DMS53 treated with DMSO at 0.1 percent for 48 hours (cell line): ENCODE measurements at regions not wholly inside any gene's neighbourhood (a gene's known extent, or its start where the extent isn't known, plus 50 kb on each side); places are given as distances from the start of the nearest gene placed in this dataset.
"Not testable (repeated sequence)": the region's sequence is repeated elsewhere in the genome, so short reads cannot be mapped to it uniquely, and the experiment has no call there.

ENCODE experiments used
- DNase-seq: peaks from one replicate; lab custom pipeline; 2025; ENCODE audit not compliant: unreplicated experiment; lab: John Stamatoyannopoulos, UW

GRCh38 chr4:40681600-40681999 is 51.9 kb upstream of the RBM47 start:
- no peak for DNase-seq

DNA sequence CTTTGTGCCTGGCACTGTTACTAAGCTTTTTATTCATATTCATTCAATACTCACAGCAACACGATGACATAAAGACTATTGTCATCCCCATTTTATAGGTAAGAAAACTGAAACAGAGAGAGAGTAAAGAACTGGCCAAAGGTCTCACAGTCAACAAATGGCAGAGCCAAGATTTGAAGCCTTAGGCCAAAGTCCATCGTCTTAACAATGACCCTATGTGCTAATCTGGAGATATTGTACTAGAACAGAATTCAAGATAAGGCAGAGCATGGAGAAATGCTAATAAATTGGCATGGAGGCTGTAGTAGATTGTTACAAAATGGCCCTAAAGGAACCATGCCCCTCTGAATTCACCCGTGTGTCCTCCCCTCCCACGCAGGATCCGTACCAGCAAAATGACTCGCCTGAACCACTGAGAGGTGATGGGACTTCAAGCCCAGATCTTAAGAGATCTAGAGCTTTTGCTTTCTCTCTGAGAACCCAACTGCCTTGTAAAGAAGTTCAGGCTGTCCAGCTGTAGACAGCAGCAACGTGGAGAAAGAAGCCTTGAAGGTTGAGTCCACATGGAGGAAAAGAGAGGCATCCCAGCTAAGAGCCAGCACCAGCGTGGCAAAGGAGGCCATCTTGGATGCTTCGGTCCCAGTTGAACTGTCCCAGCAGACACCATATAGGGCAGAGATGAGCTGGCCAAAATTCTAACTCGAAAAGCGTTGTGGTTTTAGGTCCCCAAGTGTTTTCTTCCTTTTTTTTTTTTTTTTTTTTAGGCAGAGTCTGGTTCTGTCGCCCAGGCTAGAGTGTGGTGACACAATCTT is 52.8 kb upstream of the RBM47 start:
- DNase-seq, result no peak

DNA sequence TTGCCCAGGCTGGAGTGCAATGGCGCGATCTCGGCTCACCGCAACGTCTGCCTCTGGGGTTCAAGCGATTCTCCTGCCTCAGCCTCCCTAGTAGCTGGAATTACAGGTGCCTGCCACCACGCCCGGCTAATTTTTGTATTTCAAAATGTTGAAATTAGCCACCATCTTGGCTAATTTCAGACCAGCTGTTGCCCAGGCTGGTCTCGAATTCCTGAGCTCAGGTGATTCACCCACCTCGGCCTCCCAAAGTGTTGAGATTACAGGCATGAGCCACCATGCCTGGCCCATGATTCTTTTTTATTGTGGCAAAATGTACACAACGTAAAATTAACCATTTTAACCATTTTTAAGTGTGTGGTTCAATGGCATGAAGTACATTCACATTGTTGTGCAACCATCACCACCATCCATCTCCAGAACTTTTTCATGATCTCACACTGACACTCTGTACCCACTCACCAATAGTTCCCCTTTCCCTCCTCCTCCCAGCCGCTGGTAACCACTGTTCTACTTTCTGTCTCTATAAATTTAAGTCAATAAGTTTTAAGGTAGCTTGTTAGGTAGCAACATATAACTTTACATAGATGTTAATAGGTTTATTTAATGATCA is 54.0 kb upstream of the RBM47 start:
- not testable (repeated sequence) for DNase-seq

DNA sequence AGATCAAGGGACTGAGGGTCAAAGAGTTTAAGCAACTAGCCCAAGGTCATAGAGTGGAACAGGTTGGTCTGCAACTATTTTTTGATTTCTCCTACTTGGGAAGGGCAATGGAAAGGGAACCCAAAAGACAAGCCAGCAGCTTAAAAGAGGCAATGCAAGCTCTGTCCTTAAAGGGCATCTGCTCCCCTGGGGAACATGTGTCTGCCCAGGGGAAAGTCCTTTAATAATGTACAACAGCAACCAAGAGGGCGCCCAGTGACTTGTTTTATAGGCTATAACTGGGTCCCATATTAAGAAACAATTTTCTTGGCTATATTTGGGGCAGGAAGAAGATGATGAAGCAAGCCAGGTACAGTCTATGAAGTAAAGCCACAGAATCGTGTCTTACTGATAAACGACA is 54.7 kb upstream of the RBM47 start:
- DNase-seq, result no peak

GRCh38 chr4:40685300-40685699 is 55.6 kb upstream of the RBM47 start:
- DNase-seq, result no peak

DNA sequence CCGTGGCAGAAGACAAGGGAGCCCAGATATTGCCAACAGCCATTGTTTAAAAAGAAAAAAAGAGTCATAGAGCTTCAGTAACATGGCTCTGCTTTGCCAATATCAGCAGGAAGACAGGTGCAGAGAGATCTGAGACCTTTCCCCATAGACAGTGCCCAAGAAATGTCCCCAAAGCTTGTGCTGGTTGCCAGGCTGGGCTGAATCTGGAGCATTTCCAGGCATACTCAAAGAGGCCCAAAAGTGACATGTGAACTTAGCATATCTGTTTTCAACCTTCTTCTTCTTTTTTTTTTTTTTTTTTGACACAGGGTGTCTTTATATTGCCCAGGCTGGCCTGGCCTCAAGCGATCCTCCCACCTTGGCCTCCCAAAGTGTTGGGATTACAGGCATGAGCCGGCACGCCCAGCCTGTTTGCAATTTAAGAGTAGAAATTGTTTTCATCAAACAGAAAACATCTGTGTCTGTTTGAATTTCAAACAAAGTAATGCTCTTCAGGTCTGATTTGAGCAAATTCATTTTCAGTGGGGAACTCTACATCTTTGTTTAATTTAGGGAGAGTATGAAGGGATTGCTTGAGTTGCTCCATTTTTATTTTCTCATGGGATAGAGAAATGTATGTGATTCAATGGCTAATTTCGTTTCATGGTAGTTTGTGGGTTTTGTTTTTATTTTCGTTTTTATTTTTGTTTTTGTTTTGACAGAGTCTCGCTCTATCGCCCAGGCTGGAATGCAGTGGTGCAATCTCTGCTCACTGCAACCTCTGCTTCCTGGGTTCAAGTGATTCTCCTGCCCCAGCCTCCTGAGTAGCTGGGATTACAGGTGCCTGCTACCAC is 56.6 kb upstream of the RBM47 start:
- peak; percentile 55 for DNase-seq

GRCh38 chr4:40687676-40688389 is 58.2 kb upstream of the RBM47 start:
- no peak for DNase-seq

DNA sequence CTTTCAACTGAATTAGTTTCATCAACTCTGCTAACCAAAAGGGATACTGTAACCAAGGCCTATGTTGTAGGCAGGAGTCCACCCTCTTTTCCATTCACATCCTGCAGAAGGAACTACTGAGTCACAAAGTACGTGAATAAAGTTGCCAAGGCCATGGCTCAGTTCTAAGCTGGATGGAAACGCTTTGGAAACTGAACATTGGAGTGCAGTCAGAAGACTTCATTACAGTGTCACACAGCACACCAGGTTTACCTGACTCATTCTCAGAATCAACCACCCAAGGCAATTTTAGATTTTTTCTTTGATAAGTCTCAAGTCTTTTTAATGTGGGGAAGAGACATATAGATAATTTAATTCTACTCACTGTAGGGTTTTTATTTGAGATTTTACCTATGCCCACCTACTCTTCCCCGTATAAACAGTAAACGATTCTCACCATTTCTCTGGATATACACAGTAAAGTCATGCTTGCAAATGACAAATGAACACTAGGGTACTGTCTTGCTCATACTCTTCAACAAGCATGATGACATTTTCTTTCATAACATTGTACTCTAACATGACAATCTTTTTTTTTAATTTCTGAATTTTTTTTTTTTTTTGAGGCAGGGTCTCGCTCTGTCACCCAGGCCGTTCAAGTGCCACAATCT is 58.9 kb upstream of the RBM47 start:
- DNase-seq, result no peak

DNA sequence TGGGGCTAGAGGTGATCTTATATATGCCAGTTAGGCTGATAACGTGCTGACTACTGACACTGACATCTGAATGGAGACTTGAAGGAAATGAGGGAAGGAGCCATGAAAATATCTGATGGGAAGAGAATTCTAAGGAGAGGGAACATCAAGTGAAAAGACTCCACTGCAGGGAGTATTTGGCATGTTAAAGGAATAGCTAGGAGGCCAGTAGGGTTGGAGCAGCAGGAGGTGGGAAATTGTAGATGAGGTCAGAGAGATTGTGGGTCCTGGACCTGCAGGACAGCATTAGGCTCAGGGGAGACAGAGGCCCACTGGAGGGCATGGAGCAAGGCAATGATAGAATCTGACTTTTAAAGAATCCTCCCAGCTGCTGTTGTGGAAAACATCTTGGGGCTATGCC is 55.8 kb upstream of the NSUN7 start:
- no peak for DNase-seq

GRCh38 chr4:40697476-40697875 is 52.3 kb upstream of the NSUN7 start:
- not testable (repeated sequence) for DNase-seq

DNA sequence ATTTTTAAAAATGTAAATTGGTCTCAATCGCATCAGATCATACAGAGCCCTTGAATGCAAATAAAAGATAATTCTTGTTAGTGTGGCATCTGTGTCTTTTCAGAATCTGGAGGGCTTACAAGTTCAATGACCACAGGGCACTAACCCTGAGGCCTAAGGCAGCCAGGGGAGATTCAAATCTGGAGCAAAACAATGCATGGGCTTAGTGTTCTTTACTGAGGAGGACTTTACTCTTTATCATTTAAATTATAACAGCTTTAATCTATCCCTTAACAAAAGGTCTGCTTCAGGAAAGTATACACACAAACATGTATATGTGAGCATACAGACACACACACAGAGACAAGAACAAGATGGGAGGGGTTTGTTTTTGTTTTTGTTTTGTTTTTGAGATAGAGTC is 51.0 kb upstream of the NSUN7 start:
- no peak for DNase-seq

- no peak for DNase-seq
These were observed 50.1 kb upstream of the NSUN7 start for GRCh38 chr4:40699648-40700047.
